A673 (cell line): ENCODE measurements at regions not wholly inside any gene's neighbourhood (a gene's known extent, or its start where the extent isn't known, plus 50 kb on each side); places are given as distances from the start of the nearest gene placed in this dataset.

ENCODE experiments used
- BruUV-seq: library from RNA; stranded (reverse); fragments of 400-500 nt; replicated peaks from 2 replicates; lab custom pipeline; 2021; lab: Mats Ljungman, UMichigan
- CTCF ChIA-PET: fragments of 300-600 bp; sonication (Branson Sonifier 250); formaldehyde crosslinking; loops from one replicate; lab custom pipeline; 2022; ENCODE audit warnings: antibody characterized with exemption; lab: Charles Lee
- POLR2A ChIA-PET: fragments of 300-600 bp; sonication (Branson Sonifier 250); formaldehyde crosslinking; loops from one replicate; lab custom pipeline; 2022; ENCODE audit warnings: antibody characterized with exemption; ENCODE audit not compliant: low non-redundant PET; lab: Charles Lee
- DNase-seq: peaks from one replicate; pipeline ENCODE4 v3.0.0-alpha.2; 2015; ENCODE audit warnings: low spot score
- H3K27ac ChIP-seq: fragments of 200-600 bp; sonication (generic); 2 replicates; pipeline ENCODE4 v1.5.1; 2016; ENCODE audit warnings: mixed run types, low read depth, mild to moderate bottlenecking, mixed read lengths, antibody characterized with exemption, low read length; ENCODE audit not compliant: poor library complexity, severe bottlenecking
- H3K27me3 ChIP-seq: fragments of 200-600 bp; sonication (generic); replicated peaks from 2 replicates; pipeline ENCODE4 v1.6.1; 2017; ENCODE audit warnings: mixed run types, low read depth, mild to moderate bottlenecking, mixed read lengths, antibody characterized with exemption, low read length; ENCODE audit not compliant: insufficient read depth, poor library complexity
- H3K36me3 ChIP-seq: fragments of 200-600 bp; sonication (generic); 2 replicates; pipeline ENCODE4 v1.6.1; 2016; ENCODE audit warnings: mixed run types, mild to moderate bottlenecking, mixed read lengths, antibody characterized with exemption, low read length; ENCODE audit not compliant: insufficient read depth, poor library complexity, severe bottlenecking
- H3K4me1 ChIP-seq: fragments of 200-600 bp; sonication (generic); 2 replicates; pipeline ENCODE4 v1.6.1; 2017; ENCODE audit warnings: mixed run types, mild to moderate bottlenecking, mixed read lengths, antibody characterized with exemption, low read length; ENCODE audit not compliant: insufficient read depth, poor library complexity, severe bottlenecking
- H3K4me3 ChIP-seq: fragments of 200-600 bp; sonication (generic); 2 replicates; pipeline ENCODE4 v1.5.1; 2016; ENCODE audit warnings: low read depth, mixed run types, mild to moderate bottlenecking, mixed read lengths, low read length; ENCODE audit not compliant: poor library complexity, severe bottlenecking
- H3K9me3 ChIP-seq: fragments of 200-600 bp; sonication (generic); 2 replicates; pipeline ENCODE4 v1.6.1; 2016; ENCODE audit warnings: mixed run types, low read depth, mild to moderate bottlenecking, mixed read lengths, antibody characterized with exemption, low read length; ENCODE audit not compliant: poor library complexity, severe bottlenecking
- CTCF ChIP-seq: fragments of 300-800, 200-600 bp; sonication (generic); conservative IDR thresholded peaks from 2 replicates; pipeline ENCODE4 v1.5.1; 2017; ENCODE audit warnings: low read depth, mild to moderate bottlenecking, antibody characterized with exemption, low read length, moderate library complexity, mixed read lengths
- EZH2 ChIP-seq: fragments of 200-600 bp; sonication (generic); IDR thresholded peaks from 2 replicates; pipeline ENCODE4 v1.6.1; 2017; ENCODE audit warnings: borderline replicate concordance, low read depth, mild to moderate bottlenecking, mixed read lengths, antibody characterized with exemption, low read length; ENCODE audit not compliant: poor library complexity, severe bottlenecking
- intact Hi-C: fragments of 100-400 bp; cut with micrococcal nuclease; formaldehyde crosslinking; loops from one replicate; pipeline ENCODE4 v1.10.0; 2022; ENCODE audit not compliant: unreplicated experiment

GRCh38 chr13:106246666-106247188 lies 288.7 kb downstream of the EFNB2 start:
- no peaks in the 10 kb centered on the region for H3K4me1 ChIP-seq
- H3K4me3 ChIP-seq: no peak overlapping the region
- POLR2A ChIA-PET: no interaction called here
- no peak overlapping the region for H3K27ac ChIP-seq
- no peak for DNase-seq
- TF ChIP-seq CTCF (no peak), EZH2 (no peak)
- no peaks in the 10 kb centered on the region for H3K27me3 ChIP-seq
- no peaks in the 10 kb centered on the region for H3K9me3 ChIP-seq
- BruUV-seq: no TSS peak
- no peaks in the 10 kb centered on the region for H3K36me3 ChIP-seq
- CTCF ChIA-PET: no interaction called here
- intact Hi-C loops: no loop called here

GRCh38 chr13:106246242-106246641 lies 289.2 kb downstream of the EFNB2 start:
- Histone ChIP-seq H3K4me1 (no peaks in the 10 kb centered on the region), H3K27ac (no peak overlapping the region), H3K36me3 (no peaks in the 10 kb centered on the region), H3K27me3 (no peaks in the 10 kb centered on the region), H3K4me3 (no peak overlapping the region), H3K9me3 (no peaks in the 10 kb centered on the region)
- ChIA-PET POLR2A (no interaction called here), CTCF (no interaction called here)
- DNase-seq: no peak
- intact Hi-C loops: no loop called here
- no TSS peak for BruUV-seq
- TF ChIP-seq EZH2: no peak
- TF ChIP-seq CTCF: no peak

GRCh38 chr13:106243011-106243565 lies 292.4 kb downstream of the EFNB2 start:
- H3K36me3 ChIP-seq: no peaks in the 10 kb centered on the region
- no peak for TF ChIP-seq CTCF
- H3K9me3 ChIP-seq: no peaks in the 10 kb centered on the region
- ChIA-PET CTCF (no interaction called here), POLR2A (no interaction called here)
- intact Hi-C loops: no loop called here
- H3K4me3 ChIP-seq: no peak overlapping the region
- DNase-seq: no peak
- no peak overlapping the region for H3K27ac ChIP-seq
- no peaks in the 10 kb centered on the region for H3K4me1 ChIP-seq
- H3K27me3 ChIP-seq: no peaks in the 10 kb centered on the region
- BruUV-seq: no TSS peak
